GM13977 (cell line): ENCODE measurements at regions not wholly inside any gene's neighbourhood (a gene's known extent, or its start where the extent isn't known, plus 50 kb on each side); places are given as distances from the start of the nearest gene placed in this dataset.

Experiments
- DNase-seq: peaks from one replicate; pipeline ENCODE4 v3.0.0; 2012; ENCODE audit warnings: low spot score
- in situ Hi-C: fragments of 300-500 bp; cut with MboI; formaldehyde crosslinking; loops from one replicate; pipeline ENCODE4 v1.12.0; 2022; ENCODE audit warnings: low sequenced_read_pairs, low pct_unique_long_range_greater_than_20kb, mixed read lengths, inconsistent platforms; ENCODE audit not compliant: unreplicated experiment
- TF ChIP-seq, protein P1 (sequence below): IDR thresholded peaks from 2 replicates; pipeline ENCODE4 v1.5.1; 2012; ENCODE audit warnings: mild to moderate bottlenecking, control low read depth; ENCODE audit not compliant: insufficient read depth; ENCODE audit errors: extremely low read depth, missing control alignments

DNA sequence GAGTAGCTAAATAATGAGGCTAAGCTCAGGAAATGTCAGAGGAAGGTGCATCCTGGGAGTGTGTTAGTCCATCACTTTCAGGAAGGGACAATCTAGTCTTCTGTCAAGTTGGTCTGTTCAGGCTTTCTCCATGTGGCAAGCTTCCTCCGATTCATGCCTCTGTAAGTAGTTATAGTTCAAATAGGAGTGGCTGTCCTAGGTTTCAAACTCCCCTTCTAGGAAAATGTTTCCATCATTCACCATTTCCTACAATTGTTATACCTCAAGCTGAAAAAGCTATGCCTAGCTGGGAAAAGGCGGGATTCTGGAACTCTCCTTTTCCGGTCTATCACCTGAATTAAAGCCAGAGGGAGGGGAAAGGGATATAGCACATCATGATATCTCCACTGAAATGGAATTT, 287.7 kb upstream of the ZSWIM2 start:
- in situ Hi-C loops, result no loop called here
- DNase-seq, result no peak
- TF ChIP-seq, protein P1, sequence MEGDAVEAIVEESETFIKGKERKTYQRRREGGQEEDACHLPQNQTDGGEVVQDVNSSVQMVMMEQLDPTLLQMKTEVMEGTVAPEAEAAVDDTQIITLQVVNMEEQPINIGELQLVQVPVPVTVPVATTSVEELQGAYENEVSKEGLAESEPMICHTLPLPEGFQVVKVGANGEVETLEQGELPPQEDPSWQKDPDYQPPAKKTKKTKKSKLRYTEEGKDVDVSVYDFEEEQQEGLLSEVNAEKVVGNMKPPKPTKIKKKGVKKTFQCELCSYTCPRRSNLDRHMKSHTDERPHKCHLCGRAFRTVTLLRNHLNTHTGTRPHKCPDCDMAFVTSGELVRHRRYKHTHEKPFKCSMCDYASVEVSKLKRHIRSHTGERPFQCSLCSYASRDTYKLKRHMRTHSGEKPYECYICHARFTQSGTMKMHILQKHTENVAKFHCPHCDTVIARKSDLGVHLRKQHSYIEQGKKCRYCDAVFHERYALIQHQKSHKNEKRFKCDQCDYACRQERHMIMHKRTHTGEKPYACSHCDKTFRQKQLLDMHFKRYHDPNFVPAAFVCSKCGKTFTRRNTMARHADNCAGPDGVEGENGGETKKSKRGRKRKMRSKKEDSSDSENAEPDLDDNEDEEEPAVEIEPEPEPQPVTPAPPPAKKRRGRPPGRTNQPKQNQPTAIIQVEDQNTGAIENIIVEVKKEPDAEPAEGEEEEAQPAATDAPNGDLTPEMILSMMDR, result no peak

DNA sequence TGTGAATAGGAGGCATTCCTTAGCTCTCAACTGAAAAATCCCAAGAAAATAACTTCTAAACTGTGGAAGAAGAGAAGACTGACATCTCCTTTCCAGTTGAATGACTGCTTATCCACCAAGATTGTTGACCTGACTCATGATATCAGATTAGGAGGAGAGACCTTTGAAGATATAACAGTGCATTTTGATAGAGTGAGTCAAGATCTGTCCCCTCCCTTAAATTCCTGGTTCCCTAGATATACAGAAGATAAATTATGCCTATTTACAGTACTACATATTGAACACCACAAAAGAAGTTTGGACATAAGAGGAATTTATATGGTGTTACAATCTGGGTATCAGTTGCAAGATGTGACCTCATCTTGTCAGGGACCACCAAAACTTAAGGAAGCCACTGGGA, 285.3 kb upstream of the ZSWIM2 start:
- TF ChIP-seq, protein P1, result no peak
- in situ Hi-C loops, result no loop called here
- DNase-seq, result no peak

DNA sequence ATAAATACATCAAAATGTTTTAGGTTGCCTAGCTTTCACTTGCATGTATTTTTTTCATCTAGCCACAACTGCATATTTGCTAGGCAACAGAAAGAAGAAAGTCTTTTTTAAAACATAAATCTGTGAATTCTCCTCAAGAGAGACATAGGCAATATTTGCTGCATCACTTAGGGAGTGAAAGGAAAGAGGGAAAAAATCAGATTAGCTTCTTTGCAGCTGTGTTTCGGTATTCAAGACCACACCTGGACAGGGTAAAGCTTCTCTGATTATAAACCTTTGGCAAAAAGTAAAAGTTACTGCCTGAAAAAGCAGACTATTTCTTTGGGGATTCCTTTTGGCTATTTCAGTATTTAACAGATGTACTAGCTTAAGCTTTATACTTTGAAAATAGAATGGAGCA, 280.9 kb upstream of the ZSWIM2 start:
- no peak for DNase-seq
- TF ChIP-seq, protein P1, result no peak
- in situ Hi-C loops, result no loop called here

DNA sequence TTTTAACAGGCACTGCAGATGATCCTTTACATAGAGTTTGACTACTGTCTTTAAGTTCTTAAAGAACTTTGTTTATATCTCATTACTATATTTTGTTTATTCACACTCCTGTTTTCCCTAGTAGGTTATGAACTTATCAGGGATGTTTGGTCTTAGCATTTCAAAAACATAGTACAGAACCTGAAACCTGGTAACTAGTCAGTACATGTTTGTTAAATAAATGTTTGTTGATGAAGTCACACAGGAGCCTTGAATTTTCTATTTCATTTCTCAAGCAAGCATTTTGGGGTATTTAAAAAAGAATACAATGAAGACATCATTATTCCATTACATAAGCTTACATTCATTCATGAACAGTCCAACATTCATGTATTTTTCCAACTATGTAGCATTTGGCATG, 280.3 kb upstream of the ZSWIM2 start:
- DNase-seq, result no peak
- in situ Hi-C loops, result no loop called here
- TF ChIP-seq, protein P1, result no peak

DNA sequence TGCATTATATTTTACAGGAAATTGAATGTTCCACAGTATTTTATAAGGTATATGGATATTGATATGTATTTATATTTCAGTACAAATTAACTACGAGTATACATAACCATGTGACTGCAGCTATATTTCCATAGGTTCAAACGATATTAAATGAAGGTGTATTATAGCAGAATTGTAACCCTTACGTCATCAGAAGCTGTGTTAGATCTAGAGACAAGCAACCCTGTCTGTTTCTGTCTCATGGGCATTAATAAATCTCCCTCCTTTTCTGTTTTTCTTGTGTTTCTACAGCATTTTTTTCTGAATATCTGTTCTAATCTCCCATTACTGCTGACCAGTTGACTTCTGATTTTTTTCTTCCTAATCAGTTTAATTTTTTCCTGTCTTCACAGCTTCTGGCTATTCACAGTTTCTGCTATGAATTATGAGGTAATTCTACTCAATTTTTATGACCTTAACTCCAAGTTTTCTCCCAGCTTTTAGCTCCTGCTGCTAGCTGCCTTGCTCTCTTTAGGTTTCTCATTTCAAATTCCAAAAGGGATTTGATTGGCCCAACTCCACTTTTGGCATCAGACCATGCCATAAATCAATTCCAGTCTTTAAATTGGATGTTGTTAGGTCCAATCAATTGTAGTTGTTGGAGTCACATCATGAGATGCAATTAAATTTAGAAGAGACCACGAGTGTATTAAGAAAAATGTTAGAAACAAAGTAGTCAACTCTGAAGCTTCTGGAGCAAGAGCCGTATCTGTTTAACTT, 277.5 kb upstream of the ZSWIM2 start:
- TF ChIP-seq, protein P1, result no peak
- DNase-seq, result no peak
- in situ Hi-C loops, result no loop called here

DNA sequence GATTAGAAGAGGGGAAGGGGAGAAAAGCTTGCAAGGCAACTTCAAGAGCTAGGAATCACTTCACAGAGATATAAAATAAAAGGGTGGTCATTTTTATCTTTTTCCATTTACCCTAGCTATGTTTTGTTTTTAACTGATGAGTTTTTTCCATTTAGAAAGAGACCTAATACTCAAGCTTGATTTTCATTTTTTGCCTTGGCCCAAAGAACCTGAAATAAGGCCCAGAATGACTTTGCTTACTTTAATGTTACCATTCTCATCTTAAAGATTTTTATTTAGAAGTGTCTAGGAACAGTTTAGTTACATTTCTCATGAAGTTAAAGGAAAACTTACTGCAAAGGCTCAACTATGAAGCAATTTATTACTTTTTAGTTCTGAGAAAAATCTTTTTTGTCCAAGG, 276.3 kb upstream of the ZSWIM2 start:
- in situ Hi-C loops, result no loop called here
- no peak for DNase-seq
- TF ChIP-seq, protein P1, result no peak

DNA sequence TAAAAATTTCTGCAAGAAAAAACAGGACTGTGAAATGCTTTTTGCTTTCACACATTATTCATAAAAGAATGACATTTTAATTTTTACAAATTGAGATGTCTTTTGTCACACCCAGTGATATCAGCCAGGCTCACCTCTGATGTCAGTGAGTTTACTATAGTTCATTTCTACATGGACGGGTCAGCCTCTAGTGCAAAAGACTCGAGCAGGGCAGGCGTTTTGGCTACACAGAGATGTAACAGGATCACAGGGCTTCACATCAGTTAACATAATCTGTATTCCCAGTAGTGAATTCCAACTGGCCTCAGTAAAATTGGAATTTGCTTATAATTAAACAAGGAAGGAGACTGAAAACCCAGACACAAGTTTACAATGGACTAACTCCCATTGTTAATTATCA, 275.6 kb upstream of the ZSWIM2 start:
- in situ Hi-C loops, result no loop called here
- TF ChIP-seq, protein P1, result no peak

More for the DNA sequence above, 275.6 kb upstream of the ZSWIM2 start:
- DNase-seq, result no peak
